H1 (cell line): ENCODE measurements at regions not wholly inside any gene's neighbourhood (a gene's known extent, or its start where the extent isn't known, plus 50 kb on each side); places are given as distances from the start of the nearest gene placed in this dataset.

Source experiments
- CHD7 ChIP-seq: fragments of 300-600 bp; sonication (generic); IDR thresholded peaks from 2 replicates; pipeline ENCODE4 v1.7.1; 2012; ENCODE audit warnings: low read length, moderate library complexity, mild to moderate bottlenecking, inconsistent platforms; ENCODE audit not compliant: insufficient replicate concordance

- TF ChIP-seq CHD7: no peak
These were observed 345.3 kb upstream of the POU1F1 start (continued) for GRCh38 chr3:87621667-87622066.
